ENCODE measurements at regions not wholly inside any gene's neighbourhood (a gene's known extent, or its start where the extent isn't known, plus 50 kb on each side); places are given as distances from the start of the nearest gene placed in this dataset.

- DNase-seq (ENCODE audit: low spot score) = no peak
- H3K27ac ChIP-seq (ENCODE audit: poor library complexity, severe bottlenecking) = no peak overlapping the region
- ATAC-seq (ENCODE audit: low read depth) = no peak
- no peak overlapping the region for H3K4me3 ChIP-seq (ENCODE audit: severe bottlenecking)
- H3K36me3 ChIP-seq (ENCODE audit: low read depth) = no peaks in the 10 kb centered on the region
- no peaks in the 10 kb centered on the region for H3K4me1 ChIP-seq (ENCODE audit: insufficient read depth, poor library complexity, severe bottlenecking)
- no peaks in the 10 kb centered on the region for H3K27me3 ChIP-seq (ENCODE audit: insufficient read depth, poor library complexity, severe bottlenecking)
- no peaks in the 10 kb centered on the region for H3K9me3 ChIP-seq (ENCODE audit: severe bottlenecking)
- TF ChIP-seq CTCF (IDR thresholded peaks at IDR 0.05; ENCODE audit: poor library complexity, severe bottlenecking) = no peak
These were observed 102.3 kb upstream of the TIAM1 start for GRCh38 chr21:31446226-31446855.

GRCh38 chr21:31445137-31445536 is 101.1 kb upstream of the TIAM1 start:
- Histone ChIP-seq H3K4me1 (ENCODE audit: insufficient read depth, poor library complexity, severe bottlenecking) (no peaks in the 10 kb centered on the region), H3K27ac (ENCODE audit: poor library complexity, severe bottlenecking) (no peak overlapping the region), H3K36me3 (ENCODE audit: low read depth) (no peaks in the 10 kb centered on the region), H3K9me3 (ENCODE audit: severe bottlenecking) (no peaks in the 10 kb centered on the region), H3K27me3 (ENCODE audit: insufficient read depth, poor library complexity, severe bottlenecking) (no peaks in the 10 kb centered on the region), H3K4me3 (ENCODE audit: severe bottlenecking) (no peak overlapping the region)
- ATAC-seq (ENCODE audit: low read depth) = no peak
- DNase-seq (ENCODE audit: low spot score) = no peak
- no peak for TF ChIP-seq CTCF (IDR thresholded peaks at IDR 0.05; ENCODE audit: poor library complexity, severe bottlenecking)

GRCh38 chr21:31443736-31444521 is 99.9 kb upstream of the TIAM1 start:
- no peak overlapping the region for H3K27ac ChIP-seq (ENCODE audit: poor library complexity, severe bottlenecking)
- H3K36me3 ChIP-seq (ENCODE audit: low read depth) = no peaks in the 10 kb centered on the region
- TF ChIP-seq CTCF (IDR thresholded peaks at IDR 0.05; ENCODE audit: poor library complexity, severe bottlenecking) = no peak
- H3K27me3 ChIP-seq (ENCODE audit: insufficient read depth, poor library complexity, severe bottlenecking) = no peaks in the 10 kb centered on the region
- H3K4me1 ChIP-seq (ENCODE audit: insufficient read depth, poor library complexity, severe bottlenecking) = no peaks in the 10 kb centered on the region
- no peak for DNase-seq (ENCODE audit: low spot score)
- ATAC-seq (ENCODE audit: low read depth) = no peak
- H3K9me3 ChIP-seq (ENCODE audit: severe bottlenecking) = no peaks in the 10 kb centered on the region
- H3K4me3 ChIP-seq (ENCODE audit: severe bottlenecking) = no peak overlapping the region

GRCh38 chr21:31442339-31442738 is 98.3 kb upstream of the TIAM1 start:
- no peak overlapping the region for H3K27ac ChIP-seq (ENCODE audit: poor library complexity, severe bottlenecking)
- no peak for TF ChIP-seq CTCF (IDR thresholded peaks at IDR 0.05; ENCODE audit: poor library complexity, severe bottlenecking)
- H3K27me3 ChIP-seq (ENCODE audit: insufficient read depth, poor library complexity, severe bottlenecking) = no peaks in the 10 kb centered on the region
- no peaks in the 10 kb centered on the region for H3K9me3 ChIP-seq (ENCODE audit: severe bottlenecking)
- no peaks in the 10 kb centered on the region for H3K4me1 ChIP-seq (ENCODE audit: insufficient read depth, poor library complexity, severe bottlenecking)
- no peaks in the 10 kb centered on the region for H3K36me3 ChIP-seq (ENCODE audit: low read depth)
- H3K4me3 ChIP-seq (ENCODE audit: severe bottlenecking) = no peak overlapping the region
- no peak for DNase-seq (ENCODE audit: low spot score)
- ATAC-seq (ENCODE audit: low read depth) = no peak

- DNase-seq (ENCODE audit: low spot score) (no peak), ATAC-seq (ENCODE audit: low read depth) (no peak)
- H3K4me3 ChIP-seq (ENCODE audit: severe bottlenecking) = no peak overlapping the region
- no peaks in the 10 kb centered on the region for H3K36me3 ChIP-seq (ENCODE audit: low read depth)
- no peak for TF ChIP-seq CTCF (IDR thresholded peaks at IDR 0.05; ENCODE audit: poor library complexity, severe bottlenecking)
- H3K9me3 ChIP-seq (ENCODE audit: severe bottlenecking) = no peaks in the 10 kb centered on the region
- no peaks in the 10 kb centered on the region for H3K4me1 ChIP-seq (ENCODE audit: insufficient read depth, poor library complexity, severe bottlenecking)
- no peaks in the 10 kb centered on the region for H3K27me3 ChIP-seq (ENCODE audit: insufficient read depth, poor library complexity, severe bottlenecking)
- H3K27ac ChIP-seq (ENCODE audit: poor library complexity, severe bottlenecking) = no peak overlapping the region
These were observed 85.4 kb upstream of the TIAM1 start for GRCh38 chr21:31429506-31429905.

Data from RWPE2 (cell line).